WTC11 (cell line): ENCODE measurements at regions not wholly inside any gene's neighbourhood (a gene's known extent, or its start where the extent isn't known, plus 50 kb on each side); places are given as distances from the start of the nearest gene placed in this dataset.

Experiments
- ATAC-seq: fragments of 200-7000 bp; cut with Tn5 transposase; 2 replicates; pipeline ENCODE4 v1.10.0; 2021; ENCODE audit warnings: mild to moderate bottlenecking, moderate library complexity
- CTCF ChIA-PET: fragments of 300-600 bp; sonication (Branson Sonifier 250); formaldehyde crosslinking; loops from one replicate; lab custom pipeline; 2021; ENCODE audit warnings: antibody characterized with exemption; lab: Charles Lee
- POLR2A ChIA-PET: fragments of 350-600 bp; sonication (Branson Sonifier 250); formaldehyde crosslinking; loops from one replicate; lab custom pipeline; 2021; ENCODE audit warnings: antibody characterized with exemption; lab: Charles Lee
- DNase-seq: peaks from one replicate; pipeline ENCODE4 v3.0.0; 2021; ENCODE audit warnings: low spot score
- H3K27ac Mint-ChIP-seq: 2 replicates; pipeline ENCODE4 v1.8.0; 2021; ENCODE audit warnings: mixed read lengths
- H3K27me3 Mint-ChIP-seq: 2 replicates; pipeline ENCODE4 v1.8.0; 2021; ENCODE audit warnings: low read depth, mild to moderate bottlenecking, moderate library complexity, mixed read lengths
- H3K36me3 Mint-ChIP-seq: 2 replicates; pipeline ENCODE4 v1.8.0; 2021; ENCODE audit warnings: mixed read lengths
- H3K4me1 Mint-ChIP-seq: 2 replicates; pipeline ENCODE4 v1.8.0; 2022; ENCODE audit warnings: mixed read lengths
- H3K4me3 Mint-ChIP-seq: 2 replicates; pipeline ENCODE4 v1.8.0; 2021; ENCODE audit warnings: mild to moderate bottlenecking, moderate library complexity, mixed read lengths
- H3K9me3 Mint-ChIP-seq: 2 replicates; pipeline ENCODE4 v1.8.0; 2021; ENCODE audit warnings: mixed read lengths
- CREM ChIP-seq: sonication (generic); formaldehyde crosslinking; IDR thresholded peaks from 2 replicates; pipeline ENCODE4 v1.8.1; 2022; ENCODE audit warnings: mild to moderate bottlenecking, missing genetic modification reagents, moderate library complexity
- CTCF ChIP-seq: fragments of 200-600 bp; IDR thresholded peaks from 2 replicates; pipeline ENCODE4 v1.8.0; 2022; ENCODE audit warnings: antibody characterized with exemption
- EMX1 ChIP-seq: fragments of 250-450 bp; sonication (Bioruptor Pico); IDR thresholded peaks from 2 replicates; pipeline ENCODE4 v1.8.0; 2021; ENCODE audit warnings: mild to moderate bottlenecking
- ERG ChIP-seq: fragments of 250-450 bp; sonication (Bioruptor Pico); IDR thresholded peaks from 2 replicates; pipeline ENCODE4 v1.8.0; 2021; ENCODE audit warnings: mild to moderate bottlenecking
- FOXJ3 ChIP-seq: sonication (generic); formaldehyde crosslinking; IDR thresholded peaks from 2 replicates; pipeline ENCODE4 v1.9.0; 2021; ENCODE audit warnings: missing genetic modification reagents, mild to moderate bottlenecking, borderline replicate concordance
- GRHL2 ChIP-seq: fragments of 250-450 bp; sonication (Bioruptor Pico); IDR thresholded peaks from 2 replicates; pipeline ENCODE4 v1.8.0; 2022; ENCODE audit warnings: mild to moderate bottlenecking, moderate library complexity; ENCODE audit not compliant: insufficient replicate concordance, severe bottlenecking
- HMGA2 ChIP-seq: fragments of 250-450 bp; sonication (Bioruptor Pico); IDR thresholded peaks from 2 replicates; pipeline ENCODE4 v1.4.0; 2021; ENCODE audit warnings: mild to moderate bottlenecking, moderate library complexity
- HMGXB4 ChIP-seq: sonication (generic); formaldehyde crosslinking; IDR thresholded peaks from 2 replicates; pipeline ENCODE4 v1.8.1; 2023; ENCODE audit warnings: mild to moderate bottlenecking, moderate library complexity, missing genetic modification reagents
- IRF1 ChIP-seq: sonication (generic); formaldehyde crosslinking; IDR thresholded peaks from 2 replicates; pipeline ENCODE4 v1.8.0; 2023; ENCODE audit warnings: missing genetic modification reagents
- MYBL2 ChIP-seq: sonication (generic); formaldehyde crosslinking; IDR thresholded peaks from 2 replicates; pipeline ENCODE4 v1.8.1; 2023; ENCODE audit warnings: mild to moderate bottlenecking, moderate library complexity, missing genetic modification reagents
- NFATC4 ChIP-seq: fragments of 250-450 bp; sonication (Bioruptor Pico); IDR thresholded peaks from 2 replicates; pipeline ENCODE4 v1.9.0; 2021; ENCODE audit warnings: mild to moderate bottlenecking
- NFYB ChIP-seq: sonication (generic); formaldehyde crosslinking; conservative IDR thresholded peaks from 2 replicates; pipeline ENCODE4 v1.8.0; 2022; ENCODE audit warnings: low read depth, missing genetic modification reagents
- NR2C2 ChIP-seq: sonication (generic); formaldehyde crosslinking; IDR thresholded peaks from 2 replicates; pipeline ENCODE4 v1.8.0; 2022; ENCODE audit warnings: mild to moderate bottlenecking, missing genetic modification reagents
- OVOL2 ChIP-seq: fragments of 250-450 bp; sonication (Bioruptor Pico); IDR thresholded peaks from 2 replicates; pipeline ENCODE4 v1.9.0; 2021; ENCODE audit warnings: mild to moderate bottlenecking, borderline replicate concordance
- TP53 ChIP-seq: sonication (generic); formaldehyde crosslinking; IDR thresholded peaks from 2 replicates; pipeline ENCODE4 v1.8.1; 2023; ENCODE audit warnings: mild to moderate bottlenecking, missing genetic modification reagents
- ZNF423 ChIP-seq: fragments of 250-450 bp; sonication (Bioruptor Pico); IDR thresholded peaks from 2 replicates; pipeline ENCODE4 v2.1.2; 2022; ENCODE audit warnings: mild to moderate bottlenecking, moderate library complexity
- TF ChIP-seq, protein P1 (sequence below): sonication (generic); formaldehyde crosslinking; IDR thresholded peaks from 2 replicates; pipeline ENCODE4 v1.8.0; 2022; ENCODE audit warnings: mild to moderate bottlenecking, missing genetic modification reagents
- TF ChIP-seq, protein P2 (sequence below): fragments of 250-450 bp; sonication (Bioruptor Pico); IDR thresholded peaks from 2 replicates; pipeline ENCODE4 v1.9.0; 2021; ENCODE audit warnings: mild to moderate bottlenecking
- TF ChIP-seq, protein P3 (sequence below): sonication (generic); formaldehyde crosslinking; conservative IDR thresholded peaks from 2 replicates; pipeline ENCODE4 v1.8.1; 2023; ENCODE audit warnings: mild to moderate bottlenecking, low read depth, missing genetic modification reagents, moderate library complexity

GRCh38 chrX:40199704-40200103 lies 101.9 kb upstream of the BCOR start:
- DNase-seq (no peak), ATAC-seq (no peak)
- H3K27me3 Mint-ChIP-seq, result no peaks in the 10 kb centered on the region
- CTCF ChIA-PET, result no interaction called here
- 0 out of 2 replicates have a peak, but pooled peaks cover under 1% of the 10 kb centered on the region for H3K4me1 Mint-ChIP-seq
- no peaks in the 10 kb centered on the region for H3K36me3 Mint-ChIP-seq
- TF ChIP-seq, protein P1, sequence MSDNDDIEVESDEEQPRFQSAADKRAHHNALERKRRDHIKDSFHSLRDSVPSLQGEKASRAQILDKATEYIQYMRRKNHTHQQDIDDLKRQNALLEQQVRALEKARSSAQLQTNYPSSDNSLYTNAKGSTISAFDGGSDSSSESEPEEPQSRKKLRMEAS (CRISPR knock-in tag), result no peak
- no peak for TF ChIP-seq ZNF423 (CRISPR knock-in tag)
- TF ChIP-seq GRHL2, result no peak
- TF ChIP-seq, protein P2, sequence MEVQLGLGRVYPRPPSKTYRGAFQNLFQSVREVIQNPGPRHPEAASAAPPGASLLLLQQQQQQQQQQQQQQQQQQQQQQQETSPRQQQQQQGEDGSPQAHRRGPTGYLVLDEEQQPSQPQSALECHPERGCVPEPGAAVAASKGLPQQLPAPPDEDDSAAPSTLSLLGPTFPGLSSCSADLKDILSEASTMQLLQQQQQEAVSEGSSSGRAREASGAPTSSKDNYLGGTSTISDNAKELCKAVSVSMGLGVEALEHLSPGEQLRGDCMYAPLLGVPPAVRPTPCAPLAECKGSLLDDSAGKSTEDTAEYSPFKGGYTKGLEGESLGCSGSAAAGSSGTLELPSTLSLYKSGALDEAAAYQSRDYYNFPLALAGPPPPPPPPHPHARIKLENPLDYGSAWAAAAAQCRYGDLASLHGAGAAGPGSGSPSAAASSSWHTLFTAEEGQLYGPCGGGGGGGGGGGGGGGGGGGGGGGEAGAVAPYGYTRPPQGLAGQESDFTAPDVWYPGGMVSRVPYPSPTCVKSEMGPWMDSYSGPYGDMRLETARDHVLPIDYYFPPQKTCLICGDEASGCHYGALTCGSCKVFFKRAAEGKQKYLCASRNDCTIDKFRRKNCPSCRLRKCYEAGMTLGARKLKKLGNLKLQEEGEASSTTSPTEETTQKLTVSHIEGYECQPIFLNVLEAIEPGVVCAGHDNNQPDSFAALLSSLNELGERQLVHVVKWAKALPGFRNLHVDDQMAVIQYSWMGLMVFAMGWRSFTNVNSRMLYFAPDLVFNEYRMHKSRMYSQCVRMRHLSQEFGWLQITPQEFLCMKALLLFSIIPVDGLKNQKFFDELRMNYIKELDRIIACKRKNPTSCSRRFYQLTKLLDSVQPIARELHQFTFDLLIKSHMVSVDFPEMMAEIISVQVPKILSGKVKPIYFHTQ (CRISPR knock-in tag), result no peak
- no peak for TF ChIP-seq FOXJ3
- TF ChIP-seq HMGXB4 (CRISPR knock-in tag), result no peak
- no peak for TF ChIP-seq HMGA2 (CRISPR knock-in tag)
- no peak for TF ChIP-seq IRF1 (CRISPR knock-in tag)
- no peak for TF ChIP-seq NR2C2 (CRISPR knock-in tag)
- TF ChIP-seq NFATC4 (CRISPR knock-in tag), result no peak
- no peak for TF ChIP-seq TP53
- TF ChIP-seq CREM, result no peak
- no peak for TF ChIP-seq MYBL2
- TF ChIP-seq ERG (CRISPR knock-in tag), result no peak
- TF ChIP-seq OVOL2 (CRISPR knock-in tag), result no peak
- no peak for TF ChIP-seq CTCF
- TF ChIP-seq, protein P3, sequence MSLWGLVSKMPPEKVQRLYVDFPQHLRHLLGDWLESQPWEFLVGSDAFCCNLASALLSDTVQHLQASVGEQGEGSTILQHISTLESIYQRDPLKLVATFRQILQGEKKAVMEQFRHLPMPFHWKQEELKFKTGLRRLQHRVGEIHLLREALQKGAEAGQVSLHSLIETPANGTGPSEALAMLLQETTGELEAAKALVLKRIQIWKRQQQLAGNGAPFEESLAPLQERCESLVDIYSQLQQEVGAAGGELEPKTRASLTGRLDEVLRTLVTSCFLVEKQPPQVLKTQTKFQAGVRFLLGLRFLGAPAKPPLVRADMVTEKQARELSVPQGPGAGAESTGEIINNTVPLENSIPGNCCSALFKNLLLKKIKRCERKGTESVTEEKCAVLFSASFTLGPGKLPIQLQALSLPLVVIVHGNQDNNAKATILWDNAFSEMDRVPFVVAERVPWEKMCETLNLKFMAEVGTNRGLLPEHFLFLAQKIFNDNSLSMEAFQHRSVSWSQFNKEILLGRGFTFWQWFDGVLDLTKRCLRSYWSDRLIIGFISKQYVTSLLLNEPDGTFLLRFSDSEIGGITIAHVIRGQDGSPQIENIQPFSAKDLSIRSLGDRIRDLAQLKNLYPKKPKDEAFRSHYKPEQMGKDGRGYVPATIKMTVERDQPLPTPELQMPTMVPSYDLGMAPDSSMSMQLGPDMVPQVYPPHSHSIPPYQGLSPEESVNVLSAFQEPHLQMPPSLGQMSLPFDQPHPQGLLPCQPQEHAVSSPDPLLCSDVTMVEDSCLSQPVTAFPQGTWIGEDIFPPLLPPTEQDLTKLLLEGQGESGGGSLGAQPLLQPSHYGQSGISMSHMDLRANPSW (CRISPR knock-in tag), result no peak
- no peak for TF ChIP-seq EMX1 (CRISPR knock-in tag)
- TF ChIP-seq NFYB (CRISPR knock-in tag), result no peak
- H3K4me3 Mint-ChIP-seq, result no peak overlapping the region
- no peaks in the 10 kb centered on the region for H3K9me3 Mint-ChIP-seq
- no peak overlapping the region for H3K27ac Mint-ChIP-seq
- POLR2A ChIA-PET, result no interaction called here
